Activated CD8-positive, alpha-beta T cell treated with anti-CD3 and anti-CD28 coated beads, Interleukin-2, amount 10 ng/mL, durations not matched to agents 7 days and 5 days (primary cell): ENCODE measurements at regions not wholly inside any gene's neighbourhood (a gene's known extent, or its start where the extent isn't known, plus 50 kb on each side); places are given as distances from the start of the nearest gene placed in this dataset.
"Not testable (repeated sequence)": the region's sequence is repeated elsewhere in the genome, so short reads cannot be mapped to it uniquely, and the experiment has no call there.

Experiments
- ATAC-seq: fragments of 150-1000 bp; cut with Tn5 transposase; one replicate; pipeline ENCODE4 v1.10.0; 2021; ENCODE audit warnings: moderate library complexity
- CTCF ChIA-PET: fragments of 350-600 bp; sonication (Branson Sonifier 250); formaldehyde crosslinking; loops from one replicate; lab custom pipeline; 2021; ENCODE audit warnings: antibody characterized with exemption; lab: Charles Lee
- POLR2A ChIA-PET: fragments of 350-600 bp; sonication (Branson Sonifier 250); formaldehyde crosslinking; loops from one replicate; lab custom pipeline; 2021; ENCODE audit warnings: antibody characterized with exemption; lab: Charles Lee
- DNase-seq: peaks from one replicate; pipeline ENCODE4 v3.0.0-alpha.2; 2020
- H3K27ac Mint-ChIP-seq: one replicate; pipeline ENCODE4 v1.8.0; 2021; ENCODE audit warnings: mild to moderate bottlenecking, mixed read lengths
- H3K27me3 Mint-ChIP-seq: one replicate; pipeline ENCODE4 v1.8.0; 2021; ENCODE audit warnings: low read depth, mixed read lengths
- H3K36me3 Mint-ChIP-seq: one replicate; pipeline ENCODE4 v1.8.0; 2021; ENCODE audit warnings: low read depth, mixed read lengths
- H3K4me1 Mint-ChIP-seq: one replicate; pipeline ENCODE4 v1.8.0; 2021; ENCODE audit warnings: low read depth, mixed read lengths
- H3K4me3 Mint-ChIP-seq: one replicate; pipeline ENCODE4 v1.8.0; 2021; ENCODE audit warnings: mild to moderate bottlenecking, mixed read lengths
- H3K9me3 Mint-ChIP-seq: one replicate; pipeline ENCODE4 v1.8.0; 2022; ENCODE audit warnings: mixed read lengths; ENCODE audit not compliant: insufficient read depth

- CTCF ChIA-PET, H3K27me3 Mint-ChIP-seq, H3K4me1 Mint-ChIP-seq, H3K4me3 Mint-ChIP-seq, H3K27ac Mint-ChIP-seq, POLR2A ChIA-PET, DNase-seq, ATAC-seq, H3K36me3 Mint-ChIP-seq, H3K9me3 Mint-ChIP-seq: not testable (repeated sequence)
These were observed 75.1 kb downstream of the LYZL1 start for GRCh38 chr10:29363930-29364329.

- H3K9me3 Mint-ChIP-seq, ATAC-seq, H3K4me3 Mint-ChIP-seq, CTCF ChIA-PET, H3K36me3 Mint-ChIP-seq, H3K27ac Mint-ChIP-seq, H3K4me1 Mint-ChIP-seq, POLR2A ChIA-PET, DNase-seq: not testable (repeated sequence)
- peaks cover 16% of the 10 kb centered on the region for H3K27me3 Mint-ChIP-seq
These were observed 77.3 kb downstream of the LYZL1 start for GRCh38 chr10:29366206-29366605.

GRCh38 chr10:29369419-29369818, 80.5 kb downstream of the LYZL1 start:
- POLR2A ChIA-PET: no interaction called here
- Mint-ChIP-seq H3K27me3 (peaks cover 18% of the 10 kb centered on the region), H3K9me3 (no peaks in the 10 kb centered on the region), H3K36me3 (no peaks in the 10 kb centered on the region), H3K27ac (no peak overlapping the region), H3K4me3 (no peak overlapping the region), H3K4me1 (no peaks in the 10 kb centered on the region)
- ATAC-seq (no peak), DNase-seq (no peak)
- CTCF ChIA-PET: interaction anchor here (1.1 to 1.5 kb wide), 3 partner anchors 76 to 144 kb away, joined by 3 to 6 read pairs (median 5); no protein-coding TSS in a partner anchor

GRCh38 chr10:29370097-29371092, 81.5 kb downstream of the LYZL1 start:
- H3K4me1 Mint-ChIP-seq: no peaks in the 10 kb centered on the region
- peaks cover 18% of the 10 kb centered on the region for H3K27me3 Mint-ChIP-seq
- POLR2A ChIA-PET: no interaction called here
- no peak overlapping the region for H3K27ac Mint-ChIP-seq
- DNase-seq (no peak), ATAC-seq (no peak)
- CTCF ChIA-PET: interaction anchor here (1.1 to 2.0 kb wide), 4 partner anchors 16 to 143 kb away, joined by 3 to 6 read pairs (median 5); no protein-coding TSS in a partner anchor
- H3K9me3 Mint-ChIP-seq: no peaks in the 10 kb centered on the region
- H3K36me3 Mint-ChIP-seq: no peaks in the 10 kb centered on the region
- H3K4me3 Mint-ChIP-seq: no peak overlapping the region

- DNase-seq: no peak
- no peaks in the 10 kb centered on the region for H3K4me1 Mint-ChIP-seq
- no peak overlapping the region for H3K4me3 Mint-ChIP-seq
- peaks cover 17% of the 10 kb centered on the region for H3K27me3 Mint-ChIP-seq
- CTCF ChIA-PET: no interaction called here
- no peak for ATAC-seq
- no peak overlapping the region for H3K27ac Mint-ChIP-seq
- no peaks in the 10 kb centered on the region for H3K36me3 Mint-ChIP-seq
- POLR2A ChIA-PET: no interaction called here
- no peaks in the 10 kb centered on the region for H3K9me3 Mint-ChIP-seq
These were observed 84.0 kb downstream of the LYZL1 start for GRCh38 chr10:29372920-29373319.

GRCh38 chr10:29374162-29374561, 85.3 kb downstream of the LYZL1 start:
- ATAC-seq (no peak), DNase-seq (no peak)
- Mint-ChIP-seq H3K27me3 (peaks cover 17% of the 10 kb centered on the region), H3K27ac (no peak overlapping the region), H3K36me3 (no peaks in the 10 kb centered on the region), H3K9me3 (no peaks in the 10 kb centered on the region), H3K4me3 (no peak overlapping the region), H3K4me1 (no peaks in the 10 kb centered on the region)
- ChIA-PET CTCF (interaction anchor here (1.4 kb wide), 1 partner anchor 18 kb away, joined by 4 read pairs; no protein-coding TSS in a partner anchor), POLR2A (no interaction called here)

- no peak for ATAC-seq
- no peak overlapping the region for H3K27ac Mint-ChIP-seq
- H3K4me1 Mint-ChIP-seq: peaks cover 9% of the 10 kb centered on the region
- H3K9me3 Mint-ChIP-seq: no peaks in the 10 kb centered on the region
- DNase-seq: no peak
- no peaks in the 10 kb centered on the region for H3K36me3 Mint-ChIP-seq
- ChIA-PET CTCF (interaction anchor here (0.8 to 1.4 kb wide), 3 partner anchors 11 to 137 kb away, joined by 3 to 4 read pairs (median 4); no protein-coding TSS in a partner anchor), POLR2A (no interaction called here)
- peaks cover 8% of the 10 kb centered on the region for H3K27me3 Mint-ChIP-seq
- H3K4me3 Mint-ChIP-seq: no peak overlapping the region
These were observed 87.0 kb downstream of the LYZL1 start for GRCh38 chr10:29375888-29376287.

- Mint-ChIP-seq H3K4me1 (peaks cover 12% of the 10 kb centered on the region), H3K36me3 (no peaks in the 10 kb centered on the region), H3K27ac (no peak overlapping the region), H3K4me3 (no peak overlapping the region), H3K27me3 (peaks cover 3% of the 10 kb centered on the region), H3K9me3 (no peaks in the 10 kb centered on the region)
- ChIA-PET CTCF (interaction anchor here (0.9 to 1.8 kb wide), 6 partner anchors 9 to 119 kb away, joined by 3 to 8 read pairs (median 4); no protein-coding TSS in a partner anchor), POLR2A (no interaction called here)
- DNase-seq (peak; percentile 31), ATAC-seq (no peak)
These were observed 88.6 kb downstream of the LYZL1 start for GRCh38 chr10:29377333-29377961.

- DNase-seq (no peak), ATAC-seq (no peak)
- peaks cover 17% of the 10 kb centered on the region for H3K4me1 Mint-ChIP-seq
- no peak overlapping the region for H3K4me3 Mint-ChIP-seq
- no peaks in the 10 kb centered on the region for H3K36me3 Mint-ChIP-seq
- H3K27ac Mint-ChIP-seq: no peak overlapping the region
- no peaks in the 10 kb centered on the region for H3K9me3 Mint-ChIP-seq
- ChIA-PET POLR2A (no interaction called here), CTCF (interaction anchor here (0.9 to 1.8 kb wide), 7 partner anchors 8 to 118 kb away, joined by 3 to 8 read pairs (median 4); no protein-coding TSS in a partner anchor)
- H3K27me3 Mint-ChIP-seq: peaks cover 3% of the 10 kb centered on the region
These were observed 89.2 kb downstream of the LYZL1 start for GRCh38 chr10:29378106-29378505.

GRCh38 chr10:29379208-29379607, 90.3 kb downstream of the LYZL1 start:
- H3K4me1 Mint-ChIP-seq: peaks cover 27% of the 10 kb centered on the region
- ATAC-seq (no peak), DNase-seq (no peak)
- H3K36me3 Mint-ChIP-seq: no peaks in the 10 kb centered on the region
- H3K27ac Mint-ChIP-seq: no peak overlapping the region
- ChIA-PET CTCF (interaction anchor here (0.7 to 1.8 kb wide), 4 partner anchors 10 to 103 kb away, joined by 3 to 5 read pairs (median 3); no protein-coding TSS in a partner anchor), POLR2A (no interaction called here)
- H3K27me3 Mint-ChIP-seq: peaks cover 3% of the 10 kb centered on the region
- no peaks in the 10 kb centered on the region for H3K9me3 Mint-ChIP-seq
- H3K4me3 Mint-ChIP-seq: no peak overlapping the region

GRCh38 chr10:29379777-29380598, 91.1 kb downstream of the LYZL1 start:
- ChIA-PET POLR2A (interaction anchor here (0.6 kb wide), 1 partner anchor 26 kb away, joined by 4 read pairs; no protein-coding TSS in a partner anchor), CTCF (interaction anchor here (0.7 to 2.3 kb wide), 3 partner anchors 9 to 117 kb away, joined by 3 to 6 read pairs (median 3); no protein-coding TSS in a partner anchor)
- not testable (repeated sequence) for DNase-seq, ATAC-seq, H3K27me3 Mint-ChIP-seq, H3K4me3 Mint-ChIP-seq, H3K36me3 Mint-ChIP-seq, H3K9me3 Mint-ChIP-seq
- Mint-ChIP-seq H3K27ac (peak overlapping the region; percentile 73), H3K4me1 (peaks cover 27% of the 10 kb centered on the region)
